Activated naive CD4-positive, alpha-beta T cell treated with anti-CD3 and anti-CD28 coated beads, Interleukin-2, amount 50 U/mL, for 24 hours (primary cell): ENCODE measurements at regions not wholly inside any gene's neighbourhood (a gene's known extent, or its start where the extent isn't known, plus 50 kb on each side); places are given as distances from the start of the nearest gene placed in this dataset.

ENCODE experiments used
- H3K27ac Mint-ChIP-seq: one replicate; pipeline ENCODE4 v1.8.0; 2021; ENCODE audit warnings: mild to moderate bottlenecking, mixed read lengths
- H3K27me3 Mint-ChIP-seq: one replicate; pipeline ENCODE4 v1.8.0; 2021; ENCODE audit warnings: mixed read lengths
- H3K36me3 Mint-ChIP-seq: one replicate; pipeline ENCODE4 v1.8.0; 2021; ENCODE audit warnings: mixed read lengths
- H3K4me1 Mint-ChIP-seq: one replicate; pipeline ENCODE4 v1.8.0; 2021; ENCODE audit warnings: mixed read lengths
- H3K4me3 Mint-ChIP-seq: one replicate; pipeline ENCODE4 v1.8.0; 2021; ENCODE audit warnings: mild to moderate bottlenecking, mixed read lengths
- H3K9me3 Mint-ChIP-seq: one replicate; pipeline ENCODE4 v1.8.0; 2021; ENCODE audit warnings: mixed read lengths

DNA sequence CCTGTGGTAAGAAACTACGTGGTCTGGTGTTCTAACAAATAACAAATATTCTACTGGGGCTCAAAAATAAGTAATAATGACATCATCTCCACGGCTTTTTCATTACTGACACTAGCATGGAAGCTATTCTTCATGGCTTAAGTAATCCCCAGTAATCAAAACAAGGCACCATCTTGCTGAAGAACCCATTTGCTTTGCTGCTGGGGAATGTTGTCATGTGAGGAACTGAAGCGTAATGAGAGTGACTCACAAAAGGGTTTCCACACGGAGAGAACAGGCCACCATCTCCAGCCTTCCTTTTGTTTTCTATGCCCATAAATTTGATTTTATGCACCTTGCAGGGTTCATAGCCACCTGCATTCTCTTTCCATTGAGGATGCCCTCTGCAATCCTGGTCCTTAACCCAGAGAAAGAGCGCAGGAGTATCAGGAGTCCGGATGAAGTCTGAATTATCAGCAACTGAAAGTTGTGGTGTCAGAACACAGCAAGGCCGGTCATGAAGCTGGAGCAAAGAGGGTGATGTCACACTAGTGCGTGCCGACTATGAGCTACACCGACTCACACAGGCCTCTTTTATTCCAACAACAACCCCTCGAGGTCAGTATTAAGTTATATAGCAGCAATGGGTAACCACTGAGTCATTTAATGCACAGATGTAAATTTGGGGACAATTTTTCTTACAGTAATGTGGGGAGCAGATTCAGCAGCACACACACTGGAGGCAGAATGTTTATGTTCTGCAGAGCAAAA is 173.7 kb upstream of the SSTR4 start:
- Mint-ChIP-seq H3K27me3 (no peaks in the 10 kb centered on the region), H3K4me3 (no peak overlapping the region), H3K4me1 (no peaks in the 10 kb centered on the region), H3K9me3 (no peaks in the 10 kb centered on the region), H3K36me3 (no peaks in the 10 kb centered on the region), H3K27ac (no peak overlapping the region)

DNA sequence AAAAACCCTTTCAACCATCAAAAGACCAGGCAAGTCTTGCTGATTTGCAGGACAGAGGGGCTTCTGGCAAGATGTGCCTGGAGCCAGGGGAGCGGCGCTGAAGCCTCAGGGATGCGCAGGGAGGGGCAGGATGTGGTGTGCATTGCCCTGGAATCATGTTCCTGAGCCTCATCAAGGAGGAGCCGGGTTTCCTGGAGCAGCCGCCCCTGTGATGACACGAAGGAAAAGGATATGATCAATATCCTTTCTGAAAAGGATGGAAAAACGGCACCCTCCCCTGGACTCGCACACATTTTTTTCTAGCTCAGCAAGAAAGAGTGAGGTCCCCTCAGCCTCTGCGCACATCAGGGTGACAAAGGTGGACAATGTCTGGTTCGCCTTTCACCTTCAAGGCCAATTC is 173.1 kb upstream of the SSTR4 start:
- Mint-ChIP-seq H3K27ac (no peak overlapping the region), H3K4me1 (no peaks in the 10 kb centered on the region), H3K27me3 (no peaks in the 10 kb centered on the region), H3K36me3 (no peaks in the 10 kb centered on the region), H3K4me3 (no peak overlapping the region), H3K9me3 (no peaks in the 10 kb centered on the region)

DNA sequence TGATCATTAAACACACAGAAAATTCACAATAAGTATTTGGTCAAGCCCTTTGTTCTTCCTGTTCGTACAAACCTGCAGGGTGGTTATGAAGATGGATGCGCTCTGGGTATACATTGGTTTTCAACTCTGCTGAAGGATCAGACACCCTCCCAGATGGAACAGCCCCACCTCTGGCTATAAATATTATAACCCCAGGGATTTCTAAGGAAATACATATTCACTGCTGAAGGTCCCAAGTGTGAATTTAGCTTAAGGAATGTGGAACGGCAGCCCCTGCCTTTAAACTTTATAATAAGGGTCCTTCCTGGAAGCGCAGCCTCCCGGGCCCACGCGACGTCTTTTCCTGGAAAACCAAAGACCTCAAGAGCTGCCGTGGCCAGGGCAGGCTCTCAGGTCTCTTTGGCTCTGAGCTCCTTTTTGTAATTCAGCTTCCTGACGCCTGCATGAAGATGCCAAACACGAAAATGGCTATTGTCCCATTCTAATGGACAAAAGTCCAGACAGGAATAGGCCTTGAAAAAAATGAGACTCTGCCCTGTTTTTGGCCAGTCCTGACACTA is 172.4 kb upstream of the SSTR4 start:
- Mint-ChIP-seq H3K9me3 (no peaks in the 10 kb centered on the region), H3K4me1 (no peaks in the 10 kb centered on the region), H3K27me3 (no peaks in the 10 kb centered on the region), H3K4me3 (no peak overlapping the region), H3K27ac (no peak overlapping the region), H3K36me3 (no peaks in the 10 kb centered on the region)

DNA sequence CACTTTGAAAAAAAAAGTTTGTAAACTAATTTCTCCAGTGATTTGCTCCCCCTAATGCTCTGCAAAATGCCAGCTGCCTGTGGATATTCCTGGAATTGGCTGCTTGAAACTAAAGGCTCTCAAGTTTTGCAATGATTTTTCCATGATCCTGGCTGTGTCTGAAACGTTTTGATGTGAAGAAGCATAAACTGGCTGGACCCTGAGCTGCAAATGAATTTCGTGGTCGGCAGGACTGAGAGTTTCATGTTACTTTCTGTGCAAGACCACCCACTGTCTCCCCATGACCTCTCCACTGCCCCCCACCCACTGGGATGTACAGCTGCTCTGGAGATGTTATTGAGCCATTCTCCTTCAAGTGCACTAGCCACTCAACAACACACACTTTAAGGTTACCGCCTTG is 171.3 kb upstream of the SSTR4 start:
- H3K9me3 Mint-ChIP-seq: no peaks in the 10 kb centered on the region
- H3K4me3 Mint-ChIP-seq: no peak overlapping the region
- no peaks in the 10 kb centered on the region for H3K36me3 Mint-ChIP-seq

DNA sequence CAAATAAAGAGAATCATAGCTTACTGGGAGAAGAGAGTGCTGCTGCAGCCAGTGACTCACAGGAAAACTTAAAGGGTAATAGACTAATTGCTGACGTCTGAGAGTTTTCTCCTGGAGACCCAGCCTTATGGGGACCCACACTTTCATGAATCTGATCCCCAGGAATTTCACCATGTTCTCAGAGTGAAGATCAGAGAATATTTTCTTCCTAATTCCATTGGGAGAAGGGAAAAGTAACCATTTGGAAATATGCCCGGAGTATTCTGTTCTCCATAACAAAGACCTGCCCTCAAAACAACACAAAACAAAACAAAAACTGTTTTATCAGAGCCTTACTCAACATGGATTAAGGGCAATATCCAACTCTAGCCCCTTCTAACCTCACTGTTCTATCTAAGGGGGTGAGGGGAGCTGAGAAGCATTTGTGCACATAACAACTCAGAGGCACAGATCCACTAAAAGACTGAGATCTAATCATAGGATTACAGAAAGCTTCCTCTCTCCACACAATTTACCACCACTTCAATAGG is 168.2 kb upstream of the SSTR4 start:
- no peaks in the 10 kb centered on the region for H3K27me3 Mint-ChIP-seq
- no peaks in the 10 kb centered on the region for H3K4me1 Mint-ChIP-seq
- H3K4me3 Mint-ChIP-seq: no peak overlapping the region
- no peaks in the 10 kb centered on the region for H3K9me3 Mint-ChIP-seq
- no peaks in the 10 kb centered on the region for H3K36me3 Mint-ChIP-seq
- H3K27ac Mint-ChIP-seq: no peak overlapping the region

More for the DNA sequence above, 171.3 kb upstream of the SSTR4 start:
- Mint-ChIP-seq H3K27me3 (no peaks in the 10 kb centered on the region), H3K27ac (no peak overlapping the region), H3K4me1 (no peaks in the 10 kb centered on the region)

DNA sequence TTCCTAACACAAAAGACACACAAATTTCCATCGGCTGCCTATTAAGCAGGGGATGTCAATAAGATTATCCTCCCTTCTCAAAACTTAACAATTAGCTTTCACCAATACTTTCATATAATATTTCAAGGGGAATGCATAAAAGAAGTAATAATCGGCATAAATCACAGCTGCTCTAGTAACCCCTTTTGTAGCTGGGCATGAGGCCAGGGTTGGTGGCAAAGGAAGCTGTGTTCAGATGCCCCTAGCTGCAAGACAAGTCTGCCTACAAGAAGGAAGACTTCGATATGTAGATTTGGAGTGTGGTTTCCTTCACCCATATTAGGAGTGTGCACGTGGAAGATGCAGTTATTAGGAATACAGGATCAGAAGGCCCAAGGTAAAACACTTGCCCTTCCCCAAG is 156.9 kb upstream of the SSTR4 start:
- Mint-ChIP-seq H3K27me3 (peaks cover 2% of the 10 kb centered on the region), H3K36me3 (no peaks in the 10 kb centered on the region), H3K4me1 (no peaks in the 10 kb centered on the region), H3K4me3 (no peak overlapping the region), H3K9me3 (no peaks in the 10 kb centered on the region), H3K27ac (peak overlapping the region; percentile 36)

DNA sequence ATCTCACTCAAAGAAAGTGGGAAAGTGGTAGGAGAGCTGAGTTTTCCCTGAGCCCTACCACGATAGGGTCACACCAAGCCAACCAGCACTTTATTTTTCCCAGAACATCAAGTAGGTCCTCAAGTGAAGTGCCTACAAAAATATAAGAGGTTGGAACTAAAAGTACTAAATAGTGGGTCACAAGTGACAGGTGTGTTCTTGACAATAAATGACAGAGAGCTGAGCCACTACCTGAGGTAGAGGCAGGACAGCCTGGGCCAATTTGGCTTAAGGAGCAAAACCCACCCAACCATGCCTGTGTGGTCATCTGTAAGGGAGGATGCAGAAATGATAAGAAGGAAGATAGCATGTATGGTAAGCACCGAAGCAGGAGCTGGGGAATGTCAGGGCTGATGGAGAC is 154.8 kb upstream of the SSTR4 start:
- H3K4me3 Mint-ChIP-seq: no peak overlapping the region
- no peaks in the 10 kb centered on the region for H3K4me1 Mint-ChIP-seq
- H3K27ac Mint-ChIP-seq: no peak overlapping the region
- no peaks in the 10 kb centered on the region for H3K36me3 Mint-ChIP-seq
- no peaks in the 10 kb centered on the region for H3K9me3 Mint-ChIP-seq
- H3K27me3 Mint-ChIP-seq: peaks cover 2% of the 10 kb centered on the region

DNA sequence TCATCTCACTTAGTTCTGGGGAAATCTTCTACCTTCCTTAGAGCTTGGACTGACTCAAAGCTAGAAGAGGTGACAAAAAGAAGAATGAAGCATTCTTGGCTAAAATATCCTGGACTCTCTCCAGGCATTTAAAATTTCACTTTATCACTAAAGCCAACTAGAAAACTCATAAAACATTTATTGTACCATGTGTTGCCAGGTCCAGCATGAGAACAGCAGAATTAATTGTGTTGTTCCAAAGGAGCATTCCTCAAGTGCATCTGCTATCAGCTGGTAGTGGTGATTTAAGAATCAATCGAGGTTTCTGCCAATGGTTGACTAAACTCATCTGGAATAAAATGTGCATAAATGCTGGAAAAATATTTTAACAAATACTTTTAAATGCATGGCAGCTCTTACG is 147.3 kb upstream of the SSTR4 start:
- Mint-ChIP-seq H3K9me3 (no peaks in the 10 kb centered on the region), H3K36me3 (no peaks in the 10 kb centered on the region), H3K27me3 (peaks cover 1% of the 10 kb centered on the region), H3K27ac (no peak overlapping the region), H3K4me3 (no peak overlapping the region), H3K4me1 (no peaks in the 10 kb centered on the region)

DNA sequence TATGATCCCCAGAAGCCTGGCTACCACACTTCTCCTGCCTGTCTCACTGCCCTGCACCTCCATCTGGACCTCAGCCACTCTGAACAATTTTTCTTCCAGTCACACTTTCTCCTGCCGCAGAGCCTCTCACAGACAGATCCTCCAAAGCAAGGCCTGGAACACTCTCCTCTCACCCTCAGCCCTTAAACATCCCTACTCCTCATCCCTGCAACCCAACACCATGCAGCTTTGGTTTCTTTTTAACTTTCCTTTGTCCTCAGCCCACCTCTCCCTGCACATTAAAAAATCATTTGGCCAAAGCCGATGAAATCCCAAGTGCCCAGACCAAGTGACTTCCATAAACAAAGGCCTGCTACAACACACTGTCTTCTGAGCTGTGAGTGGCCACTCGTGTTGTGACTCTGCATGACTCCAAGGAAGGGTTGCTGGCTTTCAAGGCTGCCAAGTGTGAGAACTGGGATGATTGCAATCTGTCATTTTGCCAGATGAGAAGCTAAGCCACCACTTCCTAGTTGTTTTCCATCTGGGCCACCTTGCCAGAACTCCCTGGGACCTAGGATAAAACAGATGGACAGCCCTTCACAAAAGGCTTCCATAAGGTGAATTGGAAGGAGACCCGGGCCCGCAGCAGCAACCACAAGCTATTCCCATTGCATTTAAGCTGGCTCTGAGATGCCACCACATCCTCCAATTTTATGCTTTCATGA is 144.4 kb upstream of the SSTR4 start:
- H3K9me3 Mint-ChIP-seq: no peaks in the 10 kb centered on the region
- H3K27me3 Mint-ChIP-seq: peaks cover 1% of the 10 kb centered on the region
- no peak overlapping the region for H3K27ac Mint-ChIP-seq
- no peak overlapping the region for H3K4me3 Mint-ChIP-seq
- H3K36me3 Mint-ChIP-seq: no peaks in the 10 kb centered on the region
- H3K4me1 Mint-ChIP-seq: no peaks in the 10 kb centered on the region

DNA sequence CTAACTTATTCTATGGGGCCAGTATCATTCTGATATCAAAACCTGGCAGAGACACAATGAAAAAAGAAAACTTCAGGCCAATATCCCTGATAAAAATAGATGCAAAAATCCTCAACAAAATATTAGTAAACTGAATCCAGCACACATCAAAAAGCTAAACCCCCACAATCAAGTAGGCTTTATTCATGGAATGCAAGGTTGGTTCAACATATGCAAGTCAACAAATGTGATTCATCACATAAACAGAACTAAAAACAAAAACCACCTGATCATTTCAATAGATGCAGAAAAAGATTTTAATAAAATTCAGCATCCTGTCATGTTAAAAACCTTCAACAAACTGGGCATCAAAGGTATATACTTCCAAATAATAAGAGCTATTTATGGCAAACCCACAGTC is 133.9 kb upstream of the SSTR4 start:
- H3K4me1 Mint-ChIP-seq: no peaks in the 10 kb centered on the region
- H3K27me3 Mint-ChIP-seq: peaks cover 1% of the 10 kb centered on the region
- no peaks in the 10 kb centered on the region for H3K36me3 Mint-ChIP-seq
- peaks cover 12% of the 10 kb centered on the region for H3K9me3 Mint-ChIP-seq
- no peak overlapping the region for H3K4me3 Mint-ChIP-seq
- H3K27ac Mint-ChIP-seq: no peak overlapping the region

DNA sequence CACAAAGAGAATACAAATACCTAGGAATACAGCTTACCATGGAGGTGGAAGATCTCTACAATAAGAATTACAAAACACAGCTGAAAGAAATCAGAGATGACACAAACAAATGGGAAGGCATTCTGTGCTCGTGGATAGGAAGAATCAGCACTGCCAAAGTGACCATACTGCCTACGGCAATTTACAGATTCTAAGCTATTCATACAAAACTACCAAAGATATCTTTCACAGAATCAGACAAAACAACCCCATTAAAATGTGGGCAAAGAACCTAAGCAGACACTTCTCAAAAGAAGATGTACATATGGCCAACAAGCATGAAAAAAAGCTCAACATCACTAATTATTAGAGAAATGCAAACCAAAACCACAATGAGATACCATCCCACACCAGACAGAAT is 133.2 kb upstream of the SSTR4 start:
- Mint-ChIP-seq H3K36me3 (no peaks in the 10 kb centered on the region), H3K9me3 (peaks cover 12% of the 10 kb centered on the region), H3K4me3 (no peak overlapping the region), H3K27ac (no peak overlapping the region), H3K4me1 (no peaks in the 10 kb centered on the region), H3K27me3 (peaks cover 1% of the 10 kb centered on the region)

DNA sequence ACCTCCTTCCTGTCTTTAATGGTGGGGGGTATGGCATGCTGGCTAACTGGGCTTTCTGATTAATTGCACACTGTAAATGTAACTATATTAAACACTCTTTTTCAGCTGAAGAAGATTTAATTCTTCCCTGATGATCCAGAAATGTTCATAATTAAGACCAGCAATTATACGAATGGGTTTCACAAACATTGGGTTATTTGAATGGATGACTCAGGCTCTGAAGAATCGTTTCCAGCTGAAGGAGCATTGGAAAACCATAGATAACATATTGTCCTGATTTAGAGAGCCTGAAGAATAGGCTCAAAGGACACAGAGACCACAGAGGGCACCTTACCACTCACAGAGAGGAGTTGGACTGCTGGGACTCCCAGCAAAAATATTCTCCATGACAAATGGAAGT is 130.7 kb upstream of the SSTR4 start:
- no peaks in the 10 kb centered on the region for H3K36me3 Mint-ChIP-seq

DNA sequence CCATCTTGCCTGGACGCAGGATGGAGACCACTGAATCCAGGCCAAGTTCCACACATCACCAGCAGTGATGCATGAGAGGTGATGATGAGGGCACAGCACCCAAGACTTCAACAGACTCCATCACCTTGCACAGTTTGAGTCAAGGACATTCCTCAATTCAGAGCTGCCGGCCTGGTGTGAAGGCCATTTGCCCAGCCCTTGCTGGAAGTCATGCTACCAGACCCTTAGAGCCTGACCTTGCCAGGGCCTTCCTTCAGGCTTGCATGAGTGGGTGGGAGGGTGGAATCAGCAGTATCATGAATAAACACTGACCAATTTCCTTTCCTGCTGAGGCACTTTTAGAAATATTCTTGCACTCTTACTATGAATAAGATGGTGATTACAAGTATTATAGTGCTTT is 130.2 kb upstream of the SSTR4 start:
- no peak overlapping the region for H3K27ac Mint-ChIP-seq
- H3K36me3 Mint-ChIP-seq: no peaks in the 10 kb centered on the region
- H3K4me1 Mint-ChIP-seq: no peaks in the 10 kb centered on the region
- peaks cover 2% of the 10 kb centered on the region for H3K27me3 Mint-ChIP-seq
- H3K9me3 Mint-ChIP-seq: peaks cover 12% of the 10 kb centered on the region
- H3K4me3 Mint-ChIP-seq: no peak overlapping the region

More for the DNA sequence above, 130.7 kb upstream of the SSTR4 start:
- Mint-ChIP-seq H3K4me1 (no peaks in the 10 kb centered on the region), H3K4me3 (no peak overlapping the region), H3K9me3 (peaks cover 12% of the 10 kb centered on the region), H3K27ac (no peak overlapping the region), H3K27me3 (peaks cover 2% of the 10 kb centered on the region)

DNA sequence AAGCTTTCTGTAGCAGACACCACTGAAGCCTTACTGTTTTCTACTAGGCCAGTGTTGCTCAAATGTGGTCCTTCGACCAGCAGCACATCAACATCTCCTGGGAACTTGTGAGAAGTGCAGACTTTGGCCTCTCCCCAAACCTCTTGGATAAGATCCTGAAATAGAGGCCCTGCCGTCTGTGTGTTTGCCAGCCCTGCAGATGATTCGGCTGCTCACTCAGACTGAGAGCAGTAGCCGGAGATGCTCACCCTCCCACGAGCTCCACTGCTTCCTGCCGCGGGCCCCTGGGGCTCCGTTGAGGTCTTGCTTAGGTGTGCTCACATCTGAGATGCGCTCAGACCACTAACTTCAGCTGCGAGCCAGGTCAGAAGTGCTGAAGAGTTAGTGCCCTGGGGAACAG is 129.5 kb upstream of the SSTR4 start:
- Mint-ChIP-seq H3K27me3 (peaks cover 2% of the 10 kb centered on the region), H3K4me3 (no peak overlapping the region), H3K27ac (no peak overlapping the region), H3K36me3 (no peaks in the 10 kb centered on the region), H3K9me3 (peaks cover 4% of the 10 kb centered on the region), H3K4me1 (no peaks in the 10 kb centered on the region)

DNA sequence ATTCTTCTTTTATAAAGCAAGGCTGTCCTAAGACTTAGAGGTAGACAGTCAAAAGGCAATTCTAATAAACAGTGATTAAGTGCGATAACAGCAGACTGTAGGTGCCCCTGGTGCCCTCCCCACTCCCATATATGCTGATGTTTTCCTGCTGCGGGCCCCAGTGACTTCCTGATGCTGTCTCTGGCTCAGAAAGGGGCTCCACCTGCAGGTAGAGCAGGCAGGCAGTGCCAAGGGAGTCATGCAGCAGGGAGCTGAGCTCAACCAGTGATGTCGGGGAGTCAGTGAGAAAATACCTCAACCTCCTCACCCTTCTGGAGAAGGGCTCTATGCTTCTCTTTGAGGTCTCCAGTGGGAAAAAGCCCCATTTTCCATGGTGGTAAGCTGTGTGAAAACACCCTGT is 126.7 kb upstream of the SSTR4 start:
- Mint-ChIP-seq H3K4me1 (no peaks in the 10 kb centered on the region), H3K27me3 (peaks cover 2% of the 10 kb centered on the region), H3K27ac (no peak overlapping the region), H3K9me3 (no peaks in the 10 kb centered on the region), H3K36me3 (no peaks in the 10 kb centered on the region), H3K4me3 (no peak overlapping the region)

DNA sequence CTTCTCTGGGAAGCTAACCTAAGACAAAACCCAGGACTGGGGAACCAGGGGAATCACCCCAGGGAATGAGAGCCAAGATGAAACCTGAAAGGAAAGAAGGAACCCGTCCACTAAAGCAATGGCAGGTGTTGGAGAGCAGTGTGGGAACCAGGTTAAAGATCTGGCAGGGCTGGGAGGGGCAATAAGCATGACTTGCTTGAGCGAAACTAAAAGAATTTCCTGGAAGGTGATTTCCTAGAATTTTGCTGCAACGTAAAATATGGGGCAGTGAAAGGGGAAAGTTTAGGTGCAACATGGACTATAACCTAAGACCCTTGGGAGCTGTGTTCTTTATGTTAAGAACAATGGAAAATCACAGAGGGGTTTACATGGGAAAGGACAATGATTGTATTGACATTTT is 126.2 kb upstream of the SSTR4 start:
- H3K4me1 Mint-ChIP-seq: no peaks in the 10 kb centered on the region
- H3K27me3 Mint-ChIP-seq: peaks cover 2% of the 10 kb centered on the region
- no peaks in the 10 kb centered on the region for H3K36me3 Mint-ChIP-seq
- no peak overlapping the region for H3K27ac Mint-ChIP-seq
- H3K4me3 Mint-ChIP-seq: no peak overlapping the region
- no peaks in the 10 kb centered on the region for H3K9me3 Mint-ChIP-seq
